IMR-90 (cell line): ENCODE measurements at regions not wholly inside any gene's neighbourhood (a gene's known extent, or its start where the extent isn't known, plus 50 kb on each side); places are given as distances from the start of the nearest gene placed in this dataset.

ENCODE experiments used
- ATAC-seq: fragments of 200-7000 bp; cut with Tn5 transposase; 2 replicates; pipeline ENCODE4 v1.9.1; 2020; ENCODE audit warnings: low read depth, mild to moderate bottlenecking, moderate library complexity
- BruUV-seq: library from RNA; stranded (reverse); fragments of 400-500 nt; replicated peaks from 2 replicates; lab custom pipeline; 2021; lab: Mats Ljungman, UMichigan
- CTCF ChIA-PET: fragments of 300-600 bp; formaldehyde crosslinking; extraction: SDS; loops from one replicate; lab custom pipeline; 2021; ENCODE audit warnings: antibody characterized with exemption; lab: Yijun Ruan, JAX
- POLR2A ChIA-PET: fragments of 300-600 bp; sonication (Branson Sonifier 250); formaldehyde crosslinking; loops from one replicate; lab custom pipeline; 2022; ENCODE audit warnings: antibody characterized with exemption; ENCODE audit not compliant: unreplicated experiment; lab: Charles Lee
- DNase-seq: peaks from one replicate; pipeline ENCODE4 v3.0.0; 2013
- H2AFZ ChIP-seq: replicated peaks from 2 replicates; pipeline ENCODE3; 2013; ENCODE audit warnings: low read length, mild to moderate bottlenecking; ENCODE audit not compliant: poor library complexity
- H2AK5ac ChIP-seq: 2 replicates; pipeline ENCODE4 v1.6.1; 2013; ENCODE audit warnings: low read depth, low read length, inconsistent platforms
- H2AK9ac ChIP-seq: replicated peaks from 2 replicates; pipeline ENCODE3; 2013; ENCODE audit warnings: mild to moderate bottlenecking, low read depth, low read length, moderate library complexity; ENCODE audit not compliant: poor library complexity
- H2BK120ac ChIP-seq: 2 replicates; pipeline ENCODE4 v1.6.1; 2013; ENCODE audit warnings: low read depth, low read length, inconsistent platforms
- H2BK15ac ChIP-seq: 3 replicates; pipeline ENCODE4 v1.6.1; 2013; ENCODE audit warnings: low read depth, low read length, inconsistent platforms
- H2BK20ac ChIP-seq: 2 replicates; pipeline ENCODE4 v1.6.1; 2013; ENCODE audit warnings: low read depth, mild to moderate bottlenecking, inconsistent platforms, low read length, moderate library complexity
- H2BK5ac ChIP-seq: 2 replicates; pipeline ENCODE4 v1.6.1; 2013; ENCODE audit warnings: mild to moderate bottlenecking, low read depth, low read length, inconsistent platforms; ENCODE audit not compliant: poor library complexity, severe bottlenecking
- H3K14ac ChIP-seq: replicated peaks from 2 replicates; pipeline ENCODE4 v1.6.1; 2013; ENCODE audit warnings: low read depth, low read length, inconsistent platforms
- H3K18ac ChIP-seq: 2 replicates; pipeline ENCODE4 v1.6.1; 2013; ENCODE audit warnings: low read depth, low read length, control low read depth
- H3K23ac ChIP-seq: 2 replicates; pipeline ENCODE4 v1.6.1; 2013; ENCODE audit warnings: low read depth, low read length, inconsistent platforms
- H3K27ac ChIP-seq: 2 replicates; pipeline ENCODE4 v1.5.1; 2013; ENCODE audit warnings: mild to moderate bottlenecking, control low read depth, low read length; ENCODE audit not compliant: insufficient read depth
- H3K27me3 ChIP-seq: 2 replicates; pipeline ENCODE4 v1.6.1; 2013; ENCODE audit warnings: low read length; ENCODE audit not compliant: control insufficient read depth, insufficient read depth
- H3K36me3 ChIP-seq: 2 replicates; pipeline ENCODE4 v1.6.1; 2013; ENCODE audit warnings: low read length, mixed read lengths; ENCODE audit not compliant: control insufficient read depth, insufficient read depth
- H3K4ac ChIP-seq: 2 replicates; pipeline ENCODE4 v1.6.1; 2013; ENCODE audit warnings: low read depth, low read length, inconsistent platforms
- H3K4me1 ChIP-seq: 2 replicates; pipeline ENCODE4 v1.6.1; 2013; ENCODE audit warnings: low read length, mixed read lengths; ENCODE audit not compliant: control insufficient read depth, insufficient read depth
- H3K4me2 ChIP-seq: 2 replicates; pipeline ENCODE4 v1.6.1; 2013; ENCODE audit warnings: low read depth, mild to moderate bottlenecking, control low read depth, low read length, moderate library complexity
- H3K4me3 ChIP-seq: 2 replicates; pipeline ENCODE4 v1.5.1; 2013; ENCODE audit warnings: low read depth, mild to moderate bottlenecking, control low read depth, low read length, moderate library complexity; ENCODE audit not compliant: insufficient read depth
- H3K56ac ChIP-seq: 2 replicates; pipeline ENCODE4 v1.6.1; 2013; ENCODE audit warnings: low read length, inconsistent platforms; ENCODE audit not compliant: insufficient read depth; ENCODE audit errors: extremely low read depth
- H3K79me1 ChIP-seq, 2 experiments: 2 replicates each; pipeline ENCODE4 v1.6.1; 2013; ENCODE audit warnings: low read length in 2 of 2, inconsistent platforms in 1 of 2, low read depth in 1 of 2
- H3K9ac ChIP-seq: 2 replicates; pipeline ENCODE4 v1.6.1; 2013; ENCODE audit warnings: low read depth, low read length, control low read depth
- H3K9me1 ChIP-seq: 2 replicates; pipeline ENCODE4 v1.6.1; 2013; ENCODE audit warnings: low read length, inconsistent platforms; ENCODE audit not compliant: insufficient read depth
- H3K9me3 ChIP-seq: 2 replicates; pipeline ENCODE4 v1.6.1; 2013; ENCODE audit warnings: low read length; ENCODE audit not compliant: control insufficient read depth, insufficient read depth
- H4K20me1 ChIP-seq: 2 replicates; pipeline ENCODE4 v1.6.1; 2013; ENCODE audit warnings: low read length, inconsistent platforms; ENCODE audit not compliant: insufficient read depth
- H4K5ac ChIP-seq: 2 replicates; pipeline ENCODE4 v1.6.1; 2013; ENCODE audit warnings: mild to moderate bottlenecking, low read depth, low read length, control low read depth
- H4K8ac ChIP-seq, 2 experiments: 2 replicates each; pipeline ENCODE4 v1.6.1; 2013; ENCODE audit warnings: low read depth in 2 of 2, low read length in 2 of 2, control low read depth in 1 of 2, inconsistent platforms in 1 of 2
- H4K91ac ChIP-seq: 2 replicates; pipeline ENCODE4 v1.6.1; 2013; ENCODE audit warnings: low read depth, low read length, inconsistent platforms; ENCODE audit not compliant: insufficient read depth
- BHLHE40 ChIP-seq: fragments of 150-350 bp; IDR thresholded peaks from 2 replicates; pipeline ENCODE4 v1.6.1; 2016; ENCODE audit warnings: mild to moderate bottlenecking, low read depth, low read length
- CEBPB ChIP-seq: IDR thresholded peaks from 2 replicates; pipeline ENCODE4 v1.6.1; 2012; ENCODE audit warnings: low read depth, low read length, improper control_type of control experiment
- CHD1 ChIP-seq: IDR thresholded peaks from 2 replicates; pipeline ENCODE4 v1.6.1; 2012; ENCODE audit warnings: low read depth, low read length, improper control_type of control experiment
- FOS ChIP-seq: fragments of 150-350 bp; IDR thresholded peaks from 2 replicates; pipeline ENCODE4 v1.6.1; 2016; ENCODE audit warnings: low read depth, low read length
- MAFK ChIP-seq: IDR thresholded peaks from 2 replicates; pipeline ENCODE4 v1.6.1; 2012; ENCODE audit warnings: low read depth, low read length, improper control_type of control experiment
- MAZ ChIP-seq: IDR thresholded peaks from 2 replicates; pipeline ENCODE4 v1.6.1; 2012; ENCODE audit warnings: low read depth, mild to moderate bottlenecking, low read length, improper control_type of control experiment, moderate library complexity, borderline replicate concordance
- MXI1 ChIP-seq: IDR thresholded peaks from 2 replicates; pipeline ENCODE4 v1.6.1; 2012; ENCODE audit warnings: low read depth, mild to moderate bottlenecking, low read length, moderate library complexity, borderline replicate concordance
- NFE2L2 ChIP-seq: fragments of 150-350 bp; IDR thresholded peaks from 2 replicates; pipeline ENCODE4 v1.6.1; 2016; ENCODE audit warnings: low read depth, mild to moderate bottlenecking, low read length
- POLR2A ChIP-seq: IDR thresholded peaks from 2 replicates; pipeline ENCODE4 v1.6.1; 2012; ENCODE audit warnings: mild to moderate bottlenecking, low read depth, low read length
- RAD21 ChIP-seq: IDR thresholded peaks from 2 replicates; pipeline ENCODE4 v1.6.1; 2012; ENCODE audit warnings: low read length, improper control_type of control experiment
- RCOR1 ChIP-seq: IDR thresholded peaks from 2 replicates; pipeline ENCODE4 v1.6.1; 2012; ENCODE audit warnings: mild to moderate bottlenecking, low read length, improper control_type of control experiment; ENCODE audit not compliant: insufficient replicate concordance
- RFX5 ChIP-seq: IDR thresholded peaks from 2 replicates; pipeline ENCODE4 v1.8.0; 2012; ENCODE audit warnings: low read depth, mild to moderate bottlenecking, low read length, moderate library complexity
- SMC3 ChIP-seq: fragments of 150-350 bp; IDR thresholded peaks from 2 replicates; pipeline ENCODE4 v1.6.1; 2016; ENCODE audit warnings: low read depth, mild to moderate bottlenecking, antibody characterized with exemption, low read length, moderate library complexity
- WGBS, 2 experiments: methylation state at CpG; one replicate each; pipeline versions ENCODE4 v1.1.5 to v1.1.7; 2013; ENCODE audit warnings: missing lambda C conversion rate in 2 of 2; ENCODE audit not compliant: insufficient read length in 1 of 2; ENCODE audit errors: extremely low coverage in 2 of 2; 5-methylcytosine and 5-hydroxymethylcytosine counted together
- dilution Hi-C: fragments of 300-500 bp; cut with HindIII; formaldehyde crosslinking; loops from one replicate; pipeline ENCODE4 v1.14.3; 2018; ENCODE audit warnings: low sequenced_read_pairs; ENCODE audit not compliant: unreplicated experiment
- in situ Hi-C: fragments of 300-500 bp; cut with MboI; formaldehyde crosslinking; loops from 3 replicates; pipeline ENCODE4 v1.14.3; 2019; ENCODE audit warnings: low sequenced_read_pairs, inconsistent platforms, mixed read lengths
- intact Hi-C: fragments of 100-400 bp; cut with micrococcal nuclease; formaldehyde crosslinking; loops from 2 replicates; pipeline ENCODE4 v1.10.0; 2022
- TF ChIP-seq, protein P1 (sequence below): conservative IDR thresholded peaks from 2 replicates; pipeline ENCODE4 v1.5.1; 2012; ENCODE audit warnings: mild to moderate bottlenecking, low read depth, low read length, improper control_type of control experiment
- TF ChIP-seq, protein P2 (sequence below): fragments of 150-350 bp; IDR thresholded peaks from 2 replicates; pipeline ENCODE4 v1.6.1; 2016; ENCODE audit warnings: low read depth, mild to moderate bottlenecking, low read length, moderate library complexity, borderline replicate concordance
- TF ChIP-seq, protein P3 (sequence below): fragments of 150-350 bp; IDR thresholded peaks from 2 replicates; pipeline ENCODE4 v1.6.1; 2017; ENCODE audit warnings: mild to moderate bottlenecking, antibody characterized with exemption, low read length, low read depth

DNA sequence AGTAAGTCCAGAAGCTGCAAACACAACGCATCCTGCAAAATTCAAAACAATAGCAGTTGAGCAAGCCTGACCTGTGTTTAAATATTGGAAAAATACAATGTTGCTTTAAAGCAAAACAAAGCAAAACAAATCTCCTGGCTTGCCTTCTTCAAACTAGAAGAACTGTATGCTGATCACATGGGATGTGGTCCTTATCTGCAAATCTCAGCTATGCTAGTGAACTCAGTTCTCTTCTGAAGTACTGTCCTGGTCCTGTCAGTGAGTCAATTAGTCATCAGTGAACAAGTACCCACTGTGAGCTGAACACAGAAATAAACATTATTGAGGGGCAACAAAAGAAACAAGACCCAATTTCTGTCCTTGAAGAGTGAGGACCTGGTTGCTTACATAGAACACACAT lies 522.5 kb downstream of the SMARCA1 start:
- H3K27me3 ChIP-seq, result no peaks in the 10 kb centered on the region
- ATAC-seq (no peak), DNase-seq (no peak)
- no peak overlapping the region for H3K14ac ChIP-seq
- ChIA-PET POLR2A (no interaction called here), CTCF (no interaction called here)
- dilution Hi-C loops (no loop called here), intact Hi-C loops (no loop called here), in situ Hi-C loops (no loop called here)
- no peak overlapping the region for H3K56ac ChIP-seq
- no peak overlapping the region for H4K91ac ChIP-seq
- no peaks in the 10 kb centered on the region for H3K9me1 ChIP-seq
- H3K4me1 ChIP-seq, result no peaks in the 10 kb centered on the region
- H2BK120ac ChIP-seq, result no peak overlapping the region
- H4K20me1 ChIP-seq, result no peaks in the 10 kb centered on the region
- H4K8ac ChIP-seq, result no peak overlapping the region
- no CpG with 5 or more reads among the region's 1 CpG for WGBS, 2 experiments
- no peak overlapping the region for H2AK9ac ChIP-seq
- no peak overlapping the region for H2BK15ac ChIP-seq
- no peak overlapping the region for H3K4ac ChIP-seq
- H3K9me3 ChIP-seq, result no peaks in the 10 kb centered on the region; the same call in 1 of the 2 replicates
- no peak overlapping the region for H3K27ac ChIP-seq
- H2BK20ac ChIP-seq, result no peak overlapping the region
- no peak overlapping the region for H2AK5ac ChIP-seq
- no peak overlapping the region for H2AFZ ChIP-seq
- no peaks in the 10 kb centered on the region for H3K79me1 ChIP-seq
- H4K5ac ChIP-seq, result no peak overlapping the region
- H3K18ac ChIP-seq, result no peak overlapping the region
- TF ChIP-seq, protein P1, sequence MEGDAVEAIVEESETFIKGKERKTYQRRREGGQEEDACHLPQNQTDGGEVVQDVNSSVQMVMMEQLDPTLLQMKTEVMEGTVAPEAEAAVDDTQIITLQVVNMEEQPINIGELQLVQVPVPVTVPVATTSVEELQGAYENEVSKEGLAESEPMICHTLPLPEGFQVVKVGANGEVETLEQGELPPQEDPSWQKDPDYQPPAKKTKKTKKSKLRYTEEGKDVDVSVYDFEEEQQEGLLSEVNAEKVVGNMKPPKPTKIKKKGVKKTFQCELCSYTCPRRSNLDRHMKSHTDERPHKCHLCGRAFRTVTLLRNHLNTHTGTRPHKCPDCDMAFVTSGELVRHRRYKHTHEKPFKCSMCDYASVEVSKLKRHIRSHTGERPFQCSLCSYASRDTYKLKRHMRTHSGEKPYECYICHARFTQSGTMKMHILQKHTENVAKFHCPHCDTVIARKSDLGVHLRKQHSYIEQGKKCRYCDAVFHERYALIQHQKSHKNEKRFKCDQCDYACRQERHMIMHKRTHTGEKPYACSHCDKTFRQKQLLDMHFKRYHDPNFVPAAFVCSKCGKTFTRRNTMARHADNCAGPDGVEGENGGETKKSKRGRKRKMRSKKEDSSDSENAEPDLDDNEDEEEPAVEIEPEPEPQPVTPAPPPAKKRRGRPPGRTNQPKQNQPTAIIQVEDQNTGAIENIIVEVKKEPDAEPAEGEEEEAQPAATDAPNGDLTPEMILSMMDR, result no peak
- TF ChIP-seq SMC3, result no peak
- TF ChIP-seq, protein P2, sequence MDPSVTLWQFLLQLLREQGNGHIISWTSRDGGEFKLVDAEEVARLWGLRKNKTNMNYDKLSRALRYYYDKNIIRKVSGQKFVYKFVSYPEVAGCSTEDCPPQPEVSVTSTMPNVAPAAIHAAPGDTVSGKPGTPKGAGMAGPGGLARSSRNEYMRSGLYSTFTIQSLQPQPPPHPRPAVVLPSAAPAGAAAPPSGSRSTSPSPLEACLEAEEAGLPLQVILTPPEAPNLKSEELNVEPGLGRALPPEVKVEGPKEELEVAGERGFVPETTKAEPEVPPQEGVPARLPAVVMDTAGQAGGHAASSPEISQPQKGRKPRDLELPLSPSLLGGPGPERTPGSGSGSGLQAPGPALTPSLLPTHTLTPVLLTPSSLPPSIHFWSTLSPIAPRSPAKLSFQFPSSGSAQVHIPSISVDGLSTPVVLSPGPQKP, result no peak
- TF ChIP-seq RAD21, result no peak
- no peak for TF ChIP-seq POLR2A
- TF ChIP-seq RCOR1, result no peak
- no peak for TF ChIP-seq CEBPB
- TF ChIP-seq CHD1, result no peak
- no peak for TF ChIP-seq MAZ
- TF ChIP-seq FOS, result no peak
- TF ChIP-seq, protein P3, sequence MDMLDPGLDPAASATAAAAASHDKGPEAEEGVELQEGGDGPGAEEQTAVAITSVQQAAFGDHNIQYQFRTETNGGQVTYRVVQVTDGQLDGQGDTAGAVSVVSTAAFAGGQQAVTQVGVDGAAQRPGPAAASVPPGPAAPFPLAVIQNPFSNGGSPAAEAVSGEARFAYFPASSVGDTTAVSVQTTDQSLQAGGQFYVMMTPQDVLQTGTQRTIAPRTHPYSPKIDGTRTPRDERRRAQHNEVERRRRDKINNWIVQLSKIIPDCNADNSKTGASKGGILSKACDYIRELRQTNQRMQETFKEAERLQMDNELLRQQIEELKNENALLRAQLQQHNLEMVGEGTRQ, result no peak
- no peak for TF ChIP-seq MXI1
- no peak for TF ChIP-seq NFE2L2
- no peak for TF ChIP-seq RFX5
- no peak for TF ChIP-seq MAFK
- no peak for TF ChIP-seq BHLHE40
- H3K9ac ChIP-seq, result no peak overlapping the region
- H3K36me3 ChIP-seq, result no peaks in the 10 kb centered on the region
- no TSS peak for BruUV-seq
- no peak overlapping the region for H3K23ac ChIP-seq
- H2BK5ac ChIP-seq, result no peak overlapping the region
- no peak overlapping the region for H3K4me2 ChIP-seq
- no peak overlapping the region for H3K4me3 ChIP-seq
